RWPE1 (cell line): ENCODE measurements at regions not wholly inside any gene's neighbourhood (a gene's known extent, or its start where the extent isn't known, plus 50 kb on each side); places are given as distances from the start of the nearest gene placed in this dataset.

Source experiments
- CTCF ChIA-PET: fragments of 350-600 bp; sonication (Branson Sonifier 250); formaldehyde crosslinking; extraction: SDS; loops from one replicate; lab custom pipeline; 2021; lab: Yijun Ruan, JAX
- POLR2A ChIA-PET: fragments of 400-600 bp; formaldehyde crosslinking; extraction: SDS; loops from one replicate; lab custom pipeline; 2020; ENCODE audit warnings: antibody characterized with exemption; ENCODE audit not compliant: low non-redundant PET; lab: Yijun Ruan, JAX
- DNase-seq: peaks from one replicate; pipeline ENCODE4 v3.0.0; 2012; ENCODE audit warnings: low spot score
- H3K27ac ChIP-seq: fragments of 450-650 bp; 2 replicates; pipeline ENCODE4 v1.5.1; 2017
- TF ChIP-seq, protein P1 (sequence below): fragments of 450-650 bp; conservative IDR thresholded peaks from 2 replicates; pipeline ENCODE4 v1.5.1; 2017; ENCODE audit warnings: low read depth, mild to moderate bottlenecking

DNA sequence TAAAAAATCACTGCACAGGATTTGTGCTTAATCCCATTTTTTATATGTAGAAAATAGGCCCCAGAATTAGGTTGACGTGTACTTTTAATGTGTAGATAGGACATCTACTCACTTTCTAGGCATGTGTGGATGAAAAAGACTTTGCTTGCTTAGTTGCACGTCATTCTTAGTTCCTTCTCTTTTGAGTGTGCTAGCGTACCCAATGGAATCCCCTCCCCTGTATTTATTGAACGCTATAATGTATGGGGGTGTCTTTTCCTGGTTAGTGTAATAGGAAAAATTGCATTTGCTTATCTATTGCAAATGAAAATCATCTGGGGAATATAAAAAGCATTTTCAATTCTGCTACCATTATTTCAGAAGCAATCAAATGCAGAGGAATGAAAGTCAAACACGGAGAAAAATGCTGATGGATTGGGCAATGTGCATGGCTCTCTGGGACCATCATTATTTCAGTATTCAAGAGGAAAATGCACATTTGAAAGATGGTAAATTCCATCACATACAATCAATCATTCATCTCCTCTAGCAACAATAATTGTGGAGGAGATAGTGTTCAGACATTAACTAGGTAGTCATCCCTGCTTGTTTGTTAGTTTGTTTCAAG lies 277.0 kb upstream of the B3GALT2 start:
- TF ChIP-seq, protein P1, sequence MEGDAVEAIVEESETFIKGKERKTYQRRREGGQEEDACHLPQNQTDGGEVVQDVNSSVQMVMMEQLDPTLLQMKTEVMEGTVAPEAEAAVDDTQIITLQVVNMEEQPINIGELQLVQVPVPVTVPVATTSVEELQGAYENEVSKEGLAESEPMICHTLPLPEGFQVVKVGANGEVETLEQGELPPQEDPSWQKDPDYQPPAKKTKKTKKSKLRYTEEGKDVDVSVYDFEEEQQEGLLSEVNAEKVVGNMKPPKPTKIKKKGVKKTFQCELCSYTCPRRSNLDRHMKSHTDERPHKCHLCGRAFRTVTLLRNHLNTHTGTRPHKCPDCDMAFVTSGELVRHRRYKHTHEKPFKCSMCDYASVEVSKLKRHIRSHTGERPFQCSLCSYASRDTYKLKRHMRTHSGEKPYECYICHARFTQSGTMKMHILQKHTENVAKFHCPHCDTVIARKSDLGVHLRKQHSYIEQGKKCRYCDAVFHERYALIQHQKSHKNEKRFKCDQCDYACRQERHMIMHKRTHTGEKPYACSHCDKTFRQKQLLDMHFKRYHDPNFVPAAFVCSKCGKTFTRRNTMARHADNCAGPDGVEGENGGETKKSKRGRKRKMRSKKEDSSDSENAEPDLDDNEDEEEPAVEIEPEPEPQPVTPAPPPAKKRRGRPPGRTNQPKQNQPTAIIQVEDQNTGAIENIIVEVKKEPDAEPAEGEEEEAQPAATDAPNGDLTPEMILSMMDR: no peak
- H3K27ac ChIP-seq: no peak overlapping the region
- POLR2A ChIA-PET: no interaction called here
- no peak for DNase-seq
- CTCF ChIA-PET: no interaction called here

DNA sequence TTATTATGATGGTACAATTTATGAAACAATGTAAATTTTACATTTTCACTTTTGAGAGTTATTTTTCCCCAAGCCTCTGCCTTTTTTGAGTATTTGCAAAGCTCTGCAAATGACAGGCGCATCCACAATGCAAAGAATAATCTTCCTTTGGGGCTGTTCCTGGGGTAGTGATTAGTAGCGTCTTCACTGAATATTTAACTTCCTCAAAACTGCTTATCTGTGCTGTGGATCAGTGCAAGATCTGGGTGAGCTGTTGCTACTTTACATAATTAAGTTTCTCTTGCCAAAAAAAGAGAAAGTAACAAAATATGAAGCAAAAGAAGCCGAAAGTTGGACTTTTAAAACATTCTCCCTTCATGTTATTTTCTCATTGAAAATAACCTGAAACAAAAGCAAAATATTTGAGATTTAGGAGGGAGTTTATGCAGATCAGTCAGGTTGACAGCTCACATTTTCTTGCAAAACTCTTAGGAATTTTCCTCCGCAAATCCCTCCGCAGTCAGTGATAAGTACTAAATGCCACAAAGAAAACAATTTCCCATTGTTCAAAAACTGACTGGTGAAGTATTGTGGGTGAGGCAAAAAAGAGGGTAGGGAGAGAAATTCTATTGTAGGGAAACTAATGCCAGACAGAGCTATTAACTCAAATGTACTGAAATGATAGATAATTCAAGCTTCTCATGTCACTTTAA lies 276.4 kb upstream of the B3GALT2 start:
- CTCF ChIA-PET: no interaction called here
- no peak for DNase-seq
- H3K27ac ChIP-seq: no peak overlapping the region
- POLR2A ChIA-PET: no interaction called here
- TF ChIP-seq, protein P1: no peak

DNA sequence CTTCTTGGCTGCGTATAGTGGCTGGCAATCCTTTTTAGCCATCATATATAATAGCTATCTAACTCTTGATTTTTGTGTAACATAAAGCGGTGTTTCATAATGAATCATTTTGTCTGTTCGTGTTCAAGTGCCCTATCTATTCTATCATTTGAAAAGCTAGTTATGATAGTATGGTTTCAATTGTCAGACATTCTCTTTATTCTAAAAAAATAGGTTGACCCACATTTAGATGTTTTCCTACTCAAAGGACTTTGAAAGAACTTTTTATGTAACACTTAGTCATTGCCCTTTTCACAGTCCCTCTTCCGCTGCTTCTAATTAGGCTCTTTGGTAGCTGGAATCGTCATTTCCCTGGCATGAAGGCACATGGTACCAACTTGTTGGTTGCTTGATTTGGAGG lies 272.2 kb upstream of the B3GALT2 start:
- no peak overlapping the region for H3K27ac ChIP-seq
- DNase-seq: no peak
- POLR2A ChIA-PET: no interaction called here
- CTCF ChIA-PET: no interaction called here
- TF ChIP-seq, protein P1: no peak

DNA sequence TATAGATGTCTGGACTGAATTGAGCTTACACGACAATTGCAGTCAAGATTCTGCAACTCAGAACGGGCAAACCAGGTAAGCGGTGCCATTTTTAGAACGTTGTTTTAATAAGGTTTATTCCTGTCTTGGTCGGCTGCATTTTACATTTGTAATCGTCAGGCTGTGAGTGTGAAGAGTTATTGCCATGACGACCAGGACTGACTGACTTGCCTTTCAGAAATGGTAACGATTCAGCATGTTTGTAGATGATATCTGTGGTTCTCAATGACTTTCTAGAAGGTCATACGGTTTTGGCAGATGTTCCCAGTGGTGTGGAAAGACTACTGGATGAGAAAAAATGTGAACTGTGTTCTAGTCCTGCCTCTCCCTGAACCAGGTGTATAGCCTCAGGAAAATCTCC lies 271.3 kb upstream of the B3GALT2 start:
- ChIA-PET CTCF (interaction anchor here (0.5 kb wide), 1 partner anchor 249 kb away, joined by 4 read pairs; no protein-coding TSS in a partner anchor), POLR2A (no interaction called here)
- no peak overlapping the region for H3K27ac ChIP-seq
- TF ChIP-seq, protein P1: no peak
- no peak for DNase-seq

DNA sequence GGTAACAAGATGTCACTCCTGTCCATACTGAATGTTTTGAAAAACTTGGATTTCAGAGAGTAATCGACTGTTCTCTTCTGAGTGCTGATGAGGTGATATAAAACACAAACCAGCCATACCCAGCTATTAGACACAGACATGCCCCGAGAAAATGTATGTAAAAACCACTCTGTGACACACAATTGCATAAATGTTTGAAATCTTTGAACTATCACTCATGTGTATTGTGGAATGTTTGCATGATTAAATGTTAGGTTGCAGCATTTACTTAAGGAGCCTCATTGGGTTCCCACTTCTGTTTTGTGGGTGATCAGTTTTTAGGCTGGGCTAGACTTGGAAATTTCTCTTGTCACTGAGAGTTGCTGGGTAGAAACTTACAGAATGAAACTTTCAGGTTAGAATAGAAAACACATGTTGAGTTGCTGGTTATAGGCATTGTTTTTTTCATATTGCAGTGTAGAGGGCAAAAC lies 270.4 kb upstream of the B3GALT2 start:
- POLR2A ChIA-PET: no interaction called here
- CTCF ChIA-PET: no interaction called here
- DNase-seq: no peak
- no peak overlapping the region for H3K27ac ChIP-seq
- TF ChIP-seq, protein P1: no peak

DNA sequence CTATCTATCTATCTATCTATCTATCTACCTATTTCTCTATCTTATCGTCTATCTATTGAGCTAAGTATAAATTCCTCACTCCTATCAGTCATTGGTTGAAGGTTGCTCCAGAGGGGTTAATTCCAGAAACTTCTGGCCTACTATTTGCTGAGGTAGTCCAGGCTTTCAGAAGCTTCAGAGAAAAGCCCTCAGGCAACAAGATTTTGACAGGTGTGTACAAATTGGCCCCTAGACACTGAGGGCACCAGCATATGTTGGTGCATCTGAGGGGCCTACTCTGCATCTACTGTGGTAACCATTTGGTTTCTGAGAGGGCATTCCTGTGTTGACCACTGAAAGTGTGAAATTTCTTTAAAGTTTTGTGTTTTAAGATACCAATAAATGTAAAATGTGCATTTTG lies 265.2 kb upstream of the B3GALT2 start:
- TF ChIP-seq, protein P1: no peak
- ChIA-PET POLR2A (no interaction called here), CTCF (no interaction called here)
- no peak overlapping the region for H3K27ac ChIP-seq
- no peak for DNase-seq
